Sigmoid colon (tissue), 4 donors: ENCODE measurements at regions not wholly inside any gene's neighbourhood (a gene's known extent, or its start where the extent isn't known, plus 50 kb on each side); places are given as distances from the start of the nearest gene placed in this dataset.
"Not testable (repeated sequence)": the region's sequence is repeated elsewhere in the genome, so short reads cannot be mapped to it uniquely, and the experiment has no call there.

Experiments
- CTCF ChIP-seq, 4 experiments: fragments of 450-650 bp in 3 of 4; fragments of 200-600 bp in 1 of 4; IDR thresholded peaks; one replicate each; pipeline ENCODE4 v1.5.1; 2016 to 2019; ENCODE audit warnings: antibody characterized with exemption in 4 of 4, mild to moderate bottlenecking in 3 of 4, moderate library complexity in 2 of 4
- EP300 ChIP-seq, 4 donors: sonication (generic); formaldehyde crosslinking; IDR thresholded peaks; one replicate each; pipeline ENCODE4 v1.6.1; 2017; ENCODE audit warnings: antibody characterized with exemption in 4 of 4
- POLR2AphosphoS5 ChIP-seq, 4 donors: sonication (generic); formaldehyde crosslinking; IDR thresholded peaks; one replicate each; pipeline ENCODE4 v1.6.1; 2017; ENCODE audit warnings: antibody characterized with exemption in 4 of 4

GRCh38 chr2:89585558-89585920, 894.1 kb downstream of the RPIA start:
- not testable (repeated sequence) for TF ChIP-seq CTCF, EP300 (IDR thresholded peaks at IDR 0.05)
- peak in 2 of 4 donors; percentile 33 to 76 for TF ChIP-seq POLR2AphosphoS5 (IDR thresholded peaks at IDR 0.05)
